GM06990 (cell line): ENCODE measurements at regions not wholly inside any gene's neighbourhood (a gene's known extent, or its start where the extent isn't known, plus 50 kb on each side); places are given as distances from the start of the nearest gene placed in this dataset.

ENCODE experiments used
- DNase-seq: peaks from one replicate; pipeline ENCODE4 v3.0.0-alpha.2; 2011; ENCODE audit not compliant: insufficient read length; ENCODE audit errors: extremely low read depth
- H3K27me3 ChIP-seq: replicated peaks from 2 replicates; pipeline ENCODE4 v1.6.0; 2011; ENCODE audit warnings: low read length; ENCODE audit not compliant: control insufficient read depth, insufficient read depth
- H3K36me3 ChIP-seq: 2 replicates; pipeline ENCODE4 v1.5.1; 2011; ENCODE audit warnings: low read length; ENCODE audit not compliant: control insufficient read depth, insufficient read depth
- H3K4me3 ChIP-seq: replicated peaks from 2 replicates; pipeline ENCODE4 v1.5.1; 2011; ENCODE audit warnings: low read depth, mild to moderate bottlenecking, control low read depth, low read length
- CTCF ChIP-seq: IDR thresholded peaks from 2 replicates; pipeline ENCODE4 v1.5.1; 2011; ENCODE audit warnings: low read length, control low read depth, mild to moderate bottlenecking, inconsistent platforms; ENCODE audit not compliant: insufficient read depth, poor library complexity, severe bottlenecking

GRCh38 chr3:6809349-6809748, 51.6 kb upstream of the GRM7 start:
- no peak for TF ChIP-seq CTCF

More at GRCh38 chr3:6809349-6809748, 51.6 kb upstream of the GRM7 start:
- no peak for DNase-seq
- Histone ChIP-seq H3K36me3 (no peaks in the 10 kb centered on the region), H3K4me3 (no peak overlapping the region), H3K27me3 (no peaks in the 10 kb centered on the region)
